ENCODE measurements at regions not wholly inside any gene's neighbourhood (a gene's known extent, or its start where the extent isn't known, plus 50 kb on each side); places are given as distances from the start of the nearest gene placed in this dataset.

DNA sequence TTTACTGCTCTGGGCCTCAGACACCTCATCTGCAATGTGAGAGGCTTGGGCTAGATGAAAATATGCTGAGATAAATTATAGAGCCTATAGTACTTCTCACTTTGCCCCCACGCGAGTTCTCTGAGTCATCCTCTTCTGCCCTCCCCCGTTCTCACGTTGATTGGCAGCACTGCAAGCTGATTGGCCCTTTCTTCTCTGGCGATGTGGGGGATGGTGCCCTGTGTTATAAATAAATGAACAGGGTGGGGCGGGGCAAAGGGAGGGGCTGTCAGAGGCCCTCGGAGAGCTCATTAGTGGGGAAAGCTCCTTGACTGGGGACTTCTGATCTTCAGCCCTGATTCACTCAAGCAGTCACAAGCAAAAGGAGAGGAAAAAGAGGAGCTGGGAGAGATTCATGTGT is 64.3 kb upstream of the ZC3H12A start:
- TF ChIP-seq POLR2AphosphoS5 (IDR thresholded peaks at IDR 0.05; ENCODE audit: borderline replicate concordance, low read depth, low read length): no peak
- no peak for TF ChIP-seq EZH2 (IDR thresholded peaks at IDR 0.05)
